IMR-90 (cell line): ENCODE measurements at regions not wholly inside any gene's neighbourhood (a gene's known extent, or its start where the extent isn't known, plus 50 kb on each side); places are given as distances from the start of the nearest gene placed in this dataset.
A peak's percentile ranks its signal among the peaks of the same experiment; 100 is the strongest.

Source experiments
- ATAC-seq: fragments of 200-7000 bp; cut with Tn5 transposase; 2 replicates; pipeline ENCODE4 v1.9.1; 2020; ENCODE audit warnings: low read depth, mild to moderate bottlenecking, moderate library complexity
- BruUV-seq: library from RNA; stranded (reverse); fragments of 400-500 nt; replicated peaks from 2 replicates; lab custom pipeline; 2021; lab: Mats Ljungman, UMichigan
- CTCF ChIA-PET: fragments of 300-600 bp; formaldehyde crosslinking; extraction: SDS; loops from one replicate; lab custom pipeline; 2021; ENCODE audit warnings: antibody characterized with exemption; lab: Yijun Ruan, JAX
- POLR2A ChIA-PET: fragments of 300-600 bp; sonication (Branson Sonifier 250); formaldehyde crosslinking; loops from one replicate; lab custom pipeline; 2022; ENCODE audit warnings: antibody characterized with exemption; ENCODE audit not compliant: unreplicated experiment; lab: Charles Lee
- DNase-seq: peaks from one replicate; pipeline ENCODE4 v3.0.0; 2013
- H2AFZ ChIP-seq: replicated peaks from 2 replicates; pipeline ENCODE3; 2013; ENCODE audit warnings: low read length, mild to moderate bottlenecking; ENCODE audit not compliant: poor library complexity
- H2AK5ac ChIP-seq: 2 replicates; pipeline ENCODE4 v1.6.1; 2013; ENCODE audit warnings: low read depth, low read length, inconsistent platforms
- H2AK9ac ChIP-seq: replicated peaks from 2 replicates; pipeline ENCODE3; 2013; ENCODE audit warnings: mild to moderate bottlenecking, low read depth, low read length, moderate library complexity; ENCODE audit not compliant: poor library complexity
- H2BK120ac ChIP-seq: 2 replicates; pipeline ENCODE4 v1.6.1; 2013; ENCODE audit warnings: low read depth, low read length, inconsistent platforms
- H2BK15ac ChIP-seq: 3 replicates; pipeline ENCODE4 v1.6.1; 2013; ENCODE audit warnings: low read depth, low read length, inconsistent platforms
- H2BK20ac ChIP-seq: 2 replicates; pipeline ENCODE4 v1.6.1; 2013; ENCODE audit warnings: low read depth, mild to moderate bottlenecking, inconsistent platforms, low read length, moderate library complexity
- H2BK5ac ChIP-seq: 2 replicates; pipeline ENCODE4 v1.6.1; 2013; ENCODE audit warnings: mild to moderate bottlenecking, low read depth, low read length, inconsistent platforms; ENCODE audit not compliant: poor library complexity, severe bottlenecking
- H3K14ac ChIP-seq: replicated peaks from 2 replicates; pipeline ENCODE4 v1.6.1; 2013; ENCODE audit warnings: low read depth, low read length, inconsistent platforms
- H3K18ac ChIP-seq: 2 replicates; pipeline ENCODE4 v1.6.1; 2013; ENCODE audit warnings: low read depth, low read length, control low read depth
- H3K23ac ChIP-seq: 2 replicates; pipeline ENCODE4 v1.6.1; 2013; ENCODE audit warnings: low read depth, low read length, inconsistent platforms
- H3K27ac ChIP-seq: 2 replicates; pipeline ENCODE4 v1.5.1; 2013; ENCODE audit warnings: mild to moderate bottlenecking, control low read depth, low read length; ENCODE audit not compliant: insufficient read depth
- H3K27me3 ChIP-seq: 2 replicates; pipeline ENCODE4 v1.6.1; 2013; ENCODE audit warnings: low read length; ENCODE audit not compliant: control insufficient read depth, insufficient read depth
- H3K36me3 ChIP-seq: 2 replicates; pipeline ENCODE4 v1.6.1; 2013; ENCODE audit warnings: low read length, mixed read lengths; ENCODE audit not compliant: control insufficient read depth, insufficient read depth
- H3K4ac ChIP-seq: 2 replicates; pipeline ENCODE4 v1.6.1; 2013; ENCODE audit warnings: low read depth, low read length, inconsistent platforms
- H3K4me1 ChIP-seq: 2 replicates; pipeline ENCODE4 v1.6.1; 2013; ENCODE audit warnings: low read length, mixed read lengths; ENCODE audit not compliant: control insufficient read depth, insufficient read depth
- H3K4me2 ChIP-seq: 2 replicates; pipeline ENCODE4 v1.6.1; 2013; ENCODE audit warnings: low read depth, mild to moderate bottlenecking, control low read depth, low read length, moderate library complexity
- H3K4me3 ChIP-seq: 2 replicates; pipeline ENCODE4 v1.5.1; 2013; ENCODE audit warnings: low read depth, mild to moderate bottlenecking, control low read depth, low read length, moderate library complexity; ENCODE audit not compliant: insufficient read depth
- H3K56ac ChIP-seq: 2 replicates; pipeline ENCODE4 v1.6.1; 2013; ENCODE audit warnings: low read length, inconsistent platforms; ENCODE audit not compliant: insufficient read depth; ENCODE audit errors: extremely low read depth
- H3K79me1 ChIP-seq, 2 experiments: 2 replicates each; pipeline ENCODE4 v1.6.1; 2013; ENCODE audit warnings: low read length in 2 of 2, inconsistent platforms in 1 of 2, low read depth in 1 of 2
- H3K9ac ChIP-seq: 2 replicates; pipeline ENCODE4 v1.6.1; 2013; ENCODE audit warnings: low read depth, low read length, control low read depth
- H3K9me1 ChIP-seq: 2 replicates; pipeline ENCODE4 v1.6.1; 2013; ENCODE audit warnings: low read length, inconsistent platforms; ENCODE audit not compliant: insufficient read depth
- H3K9me3 ChIP-seq: 2 replicates; pipeline ENCODE4 v1.6.1; 2013; ENCODE audit warnings: low read length; ENCODE audit not compliant: control insufficient read depth, insufficient read depth
- H4K20me1 ChIP-seq: 2 replicates; pipeline ENCODE4 v1.6.1; 2013; ENCODE audit warnings: low read length, inconsistent platforms; ENCODE audit not compliant: insufficient read depth
- H4K5ac ChIP-seq: 2 replicates; pipeline ENCODE4 v1.6.1; 2013; ENCODE audit warnings: mild to moderate bottlenecking, low read depth, low read length, control low read depth
- H4K8ac ChIP-seq, 2 experiments: 2 replicates each; pipeline ENCODE4 v1.6.1; 2013; ENCODE audit warnings: low read depth in 2 of 2, low read length in 2 of 2, control low read depth in 1 of 2, inconsistent platforms in 1 of 2
- H4K91ac ChIP-seq: 2 replicates; pipeline ENCODE4 v1.6.1; 2013; ENCODE audit warnings: low read depth, low read length, inconsistent platforms; ENCODE audit not compliant: insufficient read depth
- BHLHE40 ChIP-seq: fragments of 150-350 bp; IDR thresholded peaks from 2 replicates; pipeline ENCODE4 v1.6.1; 2016; ENCODE audit warnings: mild to moderate bottlenecking, low read depth, low read length
- CEBPB ChIP-seq: IDR thresholded peaks from 2 replicates; pipeline ENCODE4 v1.6.1; 2012; ENCODE audit warnings: low read depth, low read length, improper control_type of control experiment
- CHD1 ChIP-seq: IDR thresholded peaks from 2 replicates; pipeline ENCODE4 v1.6.1; 2012; ENCODE audit warnings: low read depth, low read length, improper control_type of control experiment
- FOS ChIP-seq: fragments of 150-350 bp; IDR thresholded peaks from 2 replicates; pipeline ENCODE4 v1.6.1; 2016; ENCODE audit warnings: low read depth, low read length
- MAFK ChIP-seq: IDR thresholded peaks from 2 replicates; pipeline ENCODE4 v1.6.1; 2012; ENCODE audit warnings: low read depth, low read length, improper control_type of control experiment
- MAZ ChIP-seq: IDR thresholded peaks from 2 replicates; pipeline ENCODE4 v1.6.1; 2012; ENCODE audit warnings: low read depth, mild to moderate bottlenecking, low read length, improper control_type of control experiment, moderate library complexity, borderline replicate concordance
- RAD21 ChIP-seq: IDR thresholded peaks from 2 replicates; pipeline ENCODE4 v1.6.1; 2012; ENCODE audit warnings: low read length, improper control_type of control experiment
- SMC3 ChIP-seq: fragments of 150-350 bp; IDR thresholded peaks from 2 replicates; pipeline ENCODE4 v1.6.1; 2016; ENCODE audit warnings: low read depth, mild to moderate bottlenecking, antibody characterized with exemption, low read length, moderate library complexity
- WGBS, 2 experiments: methylation state at CpG; one replicate each; pipeline versions ENCODE4 v1.1.5 to v1.1.7; 2013; ENCODE audit warnings: missing lambda C conversion rate in 2 of 2; ENCODE audit not compliant: insufficient read length in 1 of 2; ENCODE audit errors: extremely low coverage in 2 of 2; 5-methylcytosine and 5-hydroxymethylcytosine counted together
- dilution Hi-C: fragments of 300-500 bp; cut with HindIII; formaldehyde crosslinking; loops from one replicate; pipeline ENCODE4 v1.14.3; 2018; ENCODE audit warnings: low sequenced_read_pairs; ENCODE audit not compliant: unreplicated experiment
- in situ Hi-C: fragments of 300-500 bp; cut with MboI; formaldehyde crosslinking; loops from 3 replicates; pipeline ENCODE4 v1.14.3; 2019; ENCODE audit warnings: low sequenced_read_pairs, inconsistent platforms, mixed read lengths
- intact Hi-C: fragments of 100-400 bp; cut with micrococcal nuclease; formaldehyde crosslinking; loops from 2 replicates; pipeline ENCODE4 v1.10.0; 2022
- TF ChIP-seq, protein P1 (sequence below): fragments of 150-350 bp; IDR thresholded peaks from 2 replicates; pipeline ENCODE4 v1.6.1; 2016; ENCODE audit warnings: low read depth, mild to moderate bottlenecking, low read length, moderate library complexity, borderline replicate concordance
- TF ChIP-seq, protein P2 (sequence below): conservative IDR thresholded peaks from 2 replicates; pipeline ENCODE4 v1.5.1; 2012; ENCODE audit warnings: mild to moderate bottlenecking, low read depth, low read length, improper control_type of control experiment

DNA sequence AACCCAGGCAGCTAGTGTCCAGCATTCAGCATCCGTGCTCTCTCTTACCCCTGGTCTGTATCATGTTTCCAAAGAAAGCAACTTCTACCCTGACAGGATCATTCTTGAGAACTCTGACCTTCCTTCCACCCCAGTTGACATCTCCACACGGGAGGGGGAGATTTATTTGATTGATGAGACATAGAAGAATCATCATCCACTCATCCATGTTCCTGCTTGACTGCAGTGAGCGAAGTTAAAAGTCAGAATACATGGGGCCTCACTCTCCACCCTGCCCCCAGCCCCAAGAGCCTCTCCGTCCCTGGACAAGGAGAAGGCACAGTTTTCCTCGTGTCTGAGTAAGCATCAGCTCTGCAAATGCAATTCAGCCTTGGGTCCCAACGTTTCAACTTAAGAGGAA is 356.0 kb upstream of the TNP1 start:
- H2AK5ac ChIP-seq, result peak overlapping the region; percentile 83; the same call in 1 of the 2 replicates
- POLR2A ChIA-PET, result no interaction called here
- H2BK15ac ChIP-seq, result peak overlapping the region; percentile 78
- peak overlapping the region; percentile 83 for H3K14ac ChIP-seq
- H3K79me1 ChIP-seq, result peaks cover 2 to 7% of the 10 kb centered on the region in 2 experiments; a peak in 3 of 4 replicates
- peak overlapping the region; percentile 95 for H2BK20ac ChIP-seq
- intact Hi-C loops, result no loop called here
- H3K4ac ChIP-seq, result peak overlapping the region; percentile 78
- no peak overlapping the region for H3K9ac ChIP-seq
- CTCF ChIA-PET, result interaction anchor here (0.6 kb wide), 1 partner anchor 11 kb away, joined by 3 read pairs; no protein-coding TSS in a partner anchor
- ATAC-seq (no peak), DNase-seq (no peak)
- no TSS peak for BruUV-seq
- H3K9me1 ChIP-seq, result peaks cover 18% of the 10 kb centered on the region
- no peak overlapping the region for H3K27ac ChIP-seq
- H4K8ac ChIP-seq, result peak overlapping the region; percentile 76 to 98
- peak overlapping the region; percentile 78 for H3K18ac ChIP-seq
- H3K9me3 ChIP-seq, result no peaks in the 10 kb centered on the region
- H4K20me1 ChIP-seq, result no peaks in the 10 kb centered on the region
- peaks cover 22% of the 10 kb centered on the region for H3K4me1 ChIP-seq
- TF ChIP-seq CEBPB (no peak), RAD21 (no peak), BHLHE40 (no peak), SMC3 (no peak), CHD1 (no peak), FOS (no peak), MAFK (no peak), MAZ (no peak)
- TF ChIP-seq, protein P1, sequence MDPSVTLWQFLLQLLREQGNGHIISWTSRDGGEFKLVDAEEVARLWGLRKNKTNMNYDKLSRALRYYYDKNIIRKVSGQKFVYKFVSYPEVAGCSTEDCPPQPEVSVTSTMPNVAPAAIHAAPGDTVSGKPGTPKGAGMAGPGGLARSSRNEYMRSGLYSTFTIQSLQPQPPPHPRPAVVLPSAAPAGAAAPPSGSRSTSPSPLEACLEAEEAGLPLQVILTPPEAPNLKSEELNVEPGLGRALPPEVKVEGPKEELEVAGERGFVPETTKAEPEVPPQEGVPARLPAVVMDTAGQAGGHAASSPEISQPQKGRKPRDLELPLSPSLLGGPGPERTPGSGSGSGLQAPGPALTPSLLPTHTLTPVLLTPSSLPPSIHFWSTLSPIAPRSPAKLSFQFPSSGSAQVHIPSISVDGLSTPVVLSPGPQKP, result no peak
- TF ChIP-seq, protein P2, sequence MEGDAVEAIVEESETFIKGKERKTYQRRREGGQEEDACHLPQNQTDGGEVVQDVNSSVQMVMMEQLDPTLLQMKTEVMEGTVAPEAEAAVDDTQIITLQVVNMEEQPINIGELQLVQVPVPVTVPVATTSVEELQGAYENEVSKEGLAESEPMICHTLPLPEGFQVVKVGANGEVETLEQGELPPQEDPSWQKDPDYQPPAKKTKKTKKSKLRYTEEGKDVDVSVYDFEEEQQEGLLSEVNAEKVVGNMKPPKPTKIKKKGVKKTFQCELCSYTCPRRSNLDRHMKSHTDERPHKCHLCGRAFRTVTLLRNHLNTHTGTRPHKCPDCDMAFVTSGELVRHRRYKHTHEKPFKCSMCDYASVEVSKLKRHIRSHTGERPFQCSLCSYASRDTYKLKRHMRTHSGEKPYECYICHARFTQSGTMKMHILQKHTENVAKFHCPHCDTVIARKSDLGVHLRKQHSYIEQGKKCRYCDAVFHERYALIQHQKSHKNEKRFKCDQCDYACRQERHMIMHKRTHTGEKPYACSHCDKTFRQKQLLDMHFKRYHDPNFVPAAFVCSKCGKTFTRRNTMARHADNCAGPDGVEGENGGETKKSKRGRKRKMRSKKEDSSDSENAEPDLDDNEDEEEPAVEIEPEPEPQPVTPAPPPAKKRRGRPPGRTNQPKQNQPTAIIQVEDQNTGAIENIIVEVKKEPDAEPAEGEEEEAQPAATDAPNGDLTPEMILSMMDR, result no peak
- H3K27me3 ChIP-seq, result no peaks in the 10 kb centered on the region
- peak overlapping the region; percentile 78 for H4K91ac ChIP-seq
- H4K5ac ChIP-seq, result peak overlapping the region; percentile 38
- no CpG with 5 or more reads among the region's 6 CpGs for WGBS, 2 experiments
- peak overlapping the region; percentile 64 for H2AFZ ChIP-seq
- 0 out of 2 replicates have a peak overlapping the region, but pooled peaks have one; percentile 43 for H3K56ac ChIP-seq
- peak overlapping the region; percentile 75; the same call in 1 of the 2 replicates for H3K23ac ChIP-seq
- H2AK9ac ChIP-seq, result peak overlapping the region; percentile 46
- in situ Hi-C loops, result no loop called here
- dilution Hi-C loops, result no loop called here
- no peak overlapping the region for H3K4me3 ChIP-seq
- no peak overlapping the region for H3K4me2 ChIP-seq
- no peaks in the 10 kb centered on the region for H3K36me3 ChIP-seq
- peak overlapping the region; percentile 28 for H2BK5ac ChIP-seq
- peak overlapping the region; percentile 50 for H2BK120ac ChIP-seq
